GM12878 (cell line): ENCODE measurements at regions not wholly inside any gene's neighbourhood (a gene's known extent, or its start where the extent isn't known, plus 50 kb on each side); places are given as distances from the start of the nearest gene placed in this dataset.

Experiments
- ATAC-seq: fragments of 200-7000 bp; cut with Tn5 transposase; 3 replicates; pipeline ENCODE4 v1.9.1; 2020; ENCODE audit warnings: mild to moderate bottlenecking, moderate library complexity
- BruUV-seq: library from RNA; stranded (reverse); fragments of 400-500 nt; replicated peaks from 2 replicates; lab custom pipeline; 2021; lab: Mats Ljungman, UMichigan
- CTCF ChIA-PET: fragments of 300-600 bp; sonication (Branson Sonifier 250); formaldehyde crosslinking; extraction: SDS; loops from one replicate; lab custom pipeline; 2021; ENCODE audit warnings: inconsistent platforms; lab: Yijun Ruan, JAX
- POLR2A ChIA-PET: fragments of 350-600 bp; formaldehyde crosslinking; extraction: SDS; loops from one replicate; lab custom pipeline; 2021; ENCODE audit warnings: inconsistent platforms; lab: Charles Lee
- RAD21 ChIA-PET: fragments of 300-600 bp; sonication (Branson Sonifier 250); formaldehyde crosslinking; loops from one replicate; lab custom pipeline; 2023; ENCODE audit warnings: antibody characterized with exemption; ENCODE audit not compliant: unreplicated experiment; lab: Charles Lee
- SMC1A ChIA-PET: fragments of 300-600 bp; sonication (Branson Sonifier 250); formaldehyde crosslinking; loops from one replicate; lab custom pipeline; 2023; ENCODE audit not compliant: unreplicated experiment, uncharacterized antibody; lab: Charles Lee
- DNase-seq: peaks from one replicate; pipeline ENCODE4 v3.0.0-alpha.2; 2011; ENCODE audit warnings: low read depth, low spot score
- FAIRE-seq: peaks from 3 replicates; lab custom pipeline; 2011; peaks lifted over from hg19 to GRCh38; lab: Jason Lieb, UNC
- H2AFZ ChIP-seq: 2 replicates; pipeline ENCODE4 v1.6.0; 2011; ENCODE audit warnings: low read depth, low read length, control low read depth; ENCODE audit not compliant: control insufficient read depth
- H3K27ac ChIP-seq: 2 replicates; pipeline ENCODE4 v1.5.1; 2011; ENCODE audit warnings: control low read depth; ENCODE audit not compliant: control insufficient read depth, insufficient read depth
- H3K27me3 ChIP-seq, 2 experiments: replicated peaks in 1 of 2; 2 replicates each; pipeline versions ENCODE4 v1.6.0 to v1.6.1; 2011; ENCODE audit warnings: low read length in 1 of 2; ENCODE audit not compliant: control insufficient read depth in 2 of 2, insufficient read depth in 2 of 2
- H3K36me3 ChIP-seq, 2 experiments: 2 replicates each; pipeline ENCODE4 v1.5.1; 2011; ENCODE audit warnings: low read length in 1 of 2; ENCODE audit not compliant: control insufficient read depth in 2 of 2, insufficient read depth in 2 of 2
- H3K4me1 ChIP-seq: 2 replicates; pipeline ENCODE4 v1.6.1; 2011; ENCODE audit warnings: mild to moderate bottlenecking, low read length, moderate library complexity, mixed read lengths; ENCODE audit not compliant: control insufficient read depth, insufficient read depth
- H3K4me2 ChIP-seq: 2 replicates; pipeline ENCODE4 v1.6.0; 2011; ENCODE audit warnings: control low read depth; ENCODE audit not compliant: control insufficient read depth, insufficient read depth
- H3K4me3 ChIP-seq: fragments of 200-600 bp; sonication (generic); 2 replicates; pipeline ENCODE4 v1.5.1; 2016
- H3K79me2 ChIP-seq: 2 replicates; pipeline ENCODE4 v1.6.0; 2011; ENCODE audit warnings: low read length; ENCODE audit not compliant: control insufficient read depth, insufficient read depth
- H3K9ac ChIP-seq: 2 replicates; pipeline ENCODE4 v1.8.0; 2011; ENCODE audit warnings: low read length, control low read depth, mixed read lengths; ENCODE audit not compliant: control insufficient read depth, insufficient read depth
- H3K9me3 ChIP-seq: replicated peaks from 3 replicates; pipeline ENCODE4 v1.5.1; 2011; ENCODE audit warnings: mild to moderate bottlenecking, low read length; ENCODE audit not compliant: control insufficient read depth, insufficient read depth
- H4K20me1 ChIP-seq: 2 replicates; pipeline ENCODE4 v1.6.0; 2011; ENCODE audit not compliant: control insufficient read depth, insufficient read depth
- EGR1 ChIP-seq, 2 experiments: IDR thresholded peaks; 1 replicate in 1 of 2; 2 replicates in 1 of 2; pipeline ENCODE4 v1.6.1; 2011 to 2012; ENCODE audit warnings: low read depth in 2 of 2, low read length in 2 of 2, borderline replicate concordance in 1 of 2, mild to moderate bottlenecking in 1 of 2, moderate library complexity in 1 of 2
- EZH2 ChIP-seq: IDR thresholded peaks from 2 replicates; pipeline ENCODE4 v1.6.1; 2012; ENCODE audit warnings: low read depth, mild to moderate bottlenecking, control low read depth, inconsistent platforms, low read length, borderline replicate concordance; ENCODE audit not compliant: control insufficient read depth
- HDAC6 ChIP-seq: fragments of 200-600 bp; sonication (generic); IDR thresholded peaks from one replicate; pipeline ENCODE4 v1.8.0; 2017; ENCODE audit warnings: antibody characterized with exemption; ENCODE audit not compliant: unreplicated experiment
- MTA2 ChIP-seq: fragments of 450-650 bp; IDR thresholded peaks from 2 replicates; pipeline ENCODE4 v1.6.1; 2016; ENCODE audit warnings: low read depth, mild to moderate bottlenecking, moderate library complexity
- POU2F2 ChIP-seq: IDR thresholded peaks from 3 replicates; pipeline ENCODE4 v1.6.1; 2011; ENCODE audit warnings: low read depth, mild to moderate bottlenecking, low read length, borderline replicate concordance
- SRF ChIP-seq, 2 experiments: IDR thresholded peaks; 2 replicates each; pipeline ENCODE4 v1.6.1; 2011; ENCODE audit warnings: low read depth in 2 of 2, low read length in 2 of 2, mild to moderate bottlenecking in 1 of 2, moderate library complexity in 1 of 2
- TARDBP ChIP-seq: IDR thresholded peaks from 2 replicates; pipeline ENCODE4 v1.6.1; 2016; ENCODE audit warnings: borderline replicate concordance
- WGBS: methylation state at CpG from one replicate; pipeline ENCODE4 v1.1.6; 2016; ENCODE audit warnings: low lambda C conversion rate; ENCODE audit not compliant: insufficient replicate concordance, insufficient coverage; ENCODE audit errors: missing lambda C conversion rate; 5-methylcytosine and 5-hydroxymethylcytosine counted together
- in situ Hi-C: fragments of 300-500 bp; cut with MboI; formaldehyde crosslinking; loops from 9 replicates; pipeline ENCODE4 v1.14.3; 2018; ENCODE audit warnings: mixed read lengths
- intact Hi-C: fragments of 100-400 bp; cut with micrococcal nuclease; formaldehyde crosslinking; loops from one replicate; pipeline ENCODE4 v1.14.2; 2022; ENCODE audit not compliant: unreplicated experiment
- TF ChIP-seq, protein P1 (sequence below): fragments of 450-650 bp; IDR thresholded peaks from 2 replicates; pipeline ENCODE4 v1.6.1; 2016; ENCODE audit warnings: mild to moderate bottlenecking
- TF ChIP-seq, protein P2 (sequence below): fragments of 450-650 bp; IDR thresholded peaks from 2 replicates; pipeline ENCODE4 v1.6.1; 2017; ENCODE audit warnings: mild to moderate bottlenecking, moderate library complexity

DNA sequence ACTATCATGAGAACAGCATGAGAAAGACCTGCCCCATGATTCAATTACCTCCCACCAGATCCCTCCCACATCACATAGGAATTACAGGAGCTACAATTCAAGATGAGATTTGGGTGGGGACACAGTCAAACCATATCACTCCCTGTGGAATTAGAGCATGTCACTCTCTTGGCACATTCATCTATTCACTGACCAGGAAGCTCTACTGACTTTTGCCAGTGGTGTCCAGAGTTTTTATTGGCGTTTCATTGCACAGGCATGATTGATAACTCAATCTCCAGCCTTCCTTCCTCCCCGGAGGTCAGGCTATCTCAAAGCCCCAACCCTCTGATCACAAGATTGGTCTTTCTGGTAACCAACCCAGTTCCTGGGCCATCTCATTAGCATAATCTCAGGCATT, 478.9 kb upstream of the NRP1 start:
- in situ Hi-C loops = no loop called here
- Histone ChIP-seq H3K79me2 (no peaks in the 10 kb centered on the region), H3K9ac (no peak overlapping the region), H3K4me1 (no peaks in the 10 kb centered on the region), H3K9me3 (no peaks in the 10 kb centered on the region), H3K4me2 (no peak overlapping the region), H3K36me3 (no peaks in the 10 kb centered on the region), H3K27me3 (no peaks in the 10 kb centered on the region), H2AFZ (no peak overlapping the region), H3K27ac (no peak overlapping the region)
- ChIA-PET CTCF (interaction anchor here (0.7 to 1.0 kb wide), 2 partner anchors 17 to 437 kb away, joined by 3 read pairs; no protein-coding TSS in a partner anchor), POLR2A (no interaction called here)
- intact Hi-C loops = no loop called here
- 21% methylated on average over 2 of the region's 2 CpGs for WGBS
- DNase-seq (no peak), FAIRE-seq (no peak), ATAC-seq (no peak)
- no peak for TF ChIP-seq TARDBP
- TF ChIP-seq, all 136 proteins: peak for 0
- BruUV-seq = no TSS peak
- SMC1A ChIA-PET = interaction anchor here (1.0 to 2.6 kb wide), 3 partner anchors 12 to 34 kb away, joined by 3 to 8 read pairs (median 4); no protein-coding TSS in a partner anchor
- no peak overlapping the region for H3K4me3 ChIP-seq
- H4K20me1 ChIP-seq = no peaks in the 10 kb centered on the region
- RAD21 ChIA-PET = interaction anchor here (1.0 kb wide), 1 partner anchor 10 kb away, joined by 4 read pairs; no protein-coding TSS in a partner anchor

DNA sequence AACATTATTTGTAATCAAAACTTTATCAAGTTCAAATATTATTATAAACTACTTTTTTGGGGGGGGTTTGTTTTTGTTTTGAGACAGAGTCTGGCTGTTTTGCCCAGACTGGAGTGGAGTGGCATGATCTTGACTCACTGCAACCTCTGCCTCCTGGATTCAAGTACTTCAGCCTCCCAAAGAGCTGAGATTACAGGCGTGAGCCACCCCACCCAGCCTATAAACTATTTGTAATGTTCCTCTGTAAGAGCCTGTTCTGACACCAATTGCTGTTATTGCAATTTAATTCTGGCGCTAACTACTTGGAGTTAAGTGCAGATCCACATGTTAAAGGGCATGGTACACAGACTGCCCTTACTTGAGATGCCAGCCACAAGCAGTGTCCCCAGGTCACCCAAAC, 478.1 kb upstream of the NRP1 start:
- ChIA-PET SMC1A (interaction anchor here (2.6 kb wide), 1 partner anchor 16 kb away, joined by 8 read pairs; no protein-coding TSS in a partner anchor), CTCF (no interaction called here), RAD21 (no interaction called here), POLR2A (no interaction called here)
- Histone ChIP-seq H3K36me3 (no peaks in the 10 kb centered on the region), H3K9ac (no peak overlapping the region), H2AFZ (no peak overlapping the region), H3K27me3 (no peaks in the 10 kb centered on the region), H3K9me3 (no peaks in the 10 kb centered on the region), H3K79me2 (no peaks in the 10 kb centered on the region), H3K4me3 (no peak overlapping the region), H3K4me1 (no peaks in the 10 kb centered on the region), H4K20me1 (no peaks in the 10 kb centered on the region), H3K4me2 (no peak overlapping the region), H3K27ac (no peak overlapping the region)
- in situ Hi-C loops = no loop called here
- BruUV-seq = no TSS peak
- ATAC-seq = no peak
- 23% methylated on average over 2 of the region's 2 CpGs for WGBS
- FAIRE-seq = no peak
- TF ChIP-seq SRF (IDR thresholded peaks at IDR 0.05; ENCODE audit: low read depth in 2 of 2, low read length in 2 of 2) (no peak), HDAC6 (no peak), EZH2 (no peak), EGR1 (IDR thresholded peaks at IDR 0.05; ENCODE audit: borderline replicate concordance in 1 of 2, low read depth in 2 of 2, low read length in 2 of 2) (no peak), POU2F2 (no peak), MTA2 (no peak)
- TF ChIP-seq, protein P1, sequence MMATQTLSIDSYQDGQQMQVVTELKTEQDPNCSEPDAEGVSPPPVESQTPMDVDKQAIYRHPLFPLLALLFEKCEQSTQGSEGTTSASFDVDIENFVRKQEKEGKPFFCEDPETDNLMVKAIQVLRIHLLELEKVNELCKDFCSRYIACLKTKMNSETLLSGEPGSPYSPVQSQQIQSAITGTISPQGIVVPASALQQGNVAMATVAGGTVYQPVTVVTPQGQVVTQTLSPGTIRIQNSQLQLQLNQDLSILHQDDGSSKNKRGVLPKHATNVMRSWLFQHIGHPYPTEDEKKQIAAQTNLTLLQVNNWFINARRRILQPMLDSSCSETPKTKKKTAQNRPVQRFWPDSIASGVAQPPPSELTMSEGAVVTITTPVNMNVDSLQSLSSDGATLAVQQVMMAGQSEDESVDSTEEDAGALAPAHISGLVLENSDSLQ = no peak
- TF ChIP-seq, protein P2, sequence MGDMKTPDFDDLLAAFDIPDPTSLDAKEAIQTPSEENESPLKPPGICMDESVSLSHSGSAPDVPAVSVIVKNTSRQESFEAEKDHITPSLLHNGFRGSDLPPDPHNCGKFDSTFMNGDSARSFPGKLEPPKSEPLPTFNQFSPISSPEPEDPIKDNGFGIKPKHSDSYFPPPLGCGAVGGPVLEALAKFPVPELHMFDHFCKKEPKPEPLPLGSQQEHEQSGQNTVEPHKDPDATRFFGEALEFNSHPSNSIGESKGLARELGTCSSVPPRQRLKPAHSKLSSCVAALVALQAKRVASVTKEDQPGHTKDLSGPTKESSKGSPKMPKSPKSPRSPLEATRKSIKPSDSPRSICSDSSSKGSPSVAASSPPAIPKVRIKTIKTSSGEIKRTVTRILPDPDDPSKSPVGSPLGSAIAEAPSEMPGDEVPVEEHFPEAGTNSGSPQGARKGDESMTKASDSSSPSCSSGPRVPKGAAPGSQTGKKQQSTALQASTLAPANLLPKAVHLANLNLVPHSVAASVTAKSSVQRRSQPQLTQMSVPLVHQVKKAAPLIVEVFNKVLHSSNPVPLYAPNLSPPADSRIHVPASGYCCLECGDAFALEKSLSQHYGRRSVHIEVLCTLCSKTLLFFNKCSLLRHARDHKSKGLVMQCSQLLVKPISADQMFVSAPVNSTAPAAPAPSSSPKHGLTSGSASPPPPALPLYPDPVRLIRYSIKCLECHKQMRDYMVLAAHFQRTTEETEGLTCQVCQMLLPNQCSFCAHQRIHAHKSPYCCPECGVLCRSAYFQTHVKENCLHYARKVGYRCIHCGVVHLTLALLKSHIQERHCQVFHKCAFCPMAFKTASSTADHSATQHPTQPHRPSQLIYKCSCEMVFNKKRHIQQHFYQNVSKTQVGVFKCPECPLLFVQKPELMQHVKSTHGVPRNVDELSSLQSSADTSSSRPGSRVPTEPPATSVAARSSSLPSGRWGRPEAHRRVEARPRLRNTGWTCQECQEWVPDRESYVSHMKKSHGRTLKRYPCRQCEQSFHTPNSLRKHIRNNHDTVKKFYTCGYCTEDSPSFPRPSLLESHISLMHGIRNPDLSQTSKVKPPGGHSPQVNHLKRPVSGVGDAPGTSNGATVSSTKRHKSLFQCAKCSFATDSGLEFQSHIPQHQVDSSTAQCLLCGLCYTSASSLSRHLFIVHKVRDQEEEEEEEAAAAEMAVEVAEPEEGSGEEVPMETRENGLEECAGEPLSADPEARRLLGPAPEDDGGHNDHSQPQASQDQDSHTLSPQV = no peak
- intact Hi-C loops = no loop called here
- no peak for DNase-seq
